ENCODE measurements at regions not wholly inside any gene's neighbourhood (a gene's known extent, or its start where the extent isn't known, plus 50 kb on each side); places are given as distances from the start of the nearest gene placed in this dataset.
"Not testable (repeated sequence)": the region's sequence is repeated elsewhere in the genome, so short reads cannot be mapped to it uniquely, and the experiment has no call there.

DNA sequence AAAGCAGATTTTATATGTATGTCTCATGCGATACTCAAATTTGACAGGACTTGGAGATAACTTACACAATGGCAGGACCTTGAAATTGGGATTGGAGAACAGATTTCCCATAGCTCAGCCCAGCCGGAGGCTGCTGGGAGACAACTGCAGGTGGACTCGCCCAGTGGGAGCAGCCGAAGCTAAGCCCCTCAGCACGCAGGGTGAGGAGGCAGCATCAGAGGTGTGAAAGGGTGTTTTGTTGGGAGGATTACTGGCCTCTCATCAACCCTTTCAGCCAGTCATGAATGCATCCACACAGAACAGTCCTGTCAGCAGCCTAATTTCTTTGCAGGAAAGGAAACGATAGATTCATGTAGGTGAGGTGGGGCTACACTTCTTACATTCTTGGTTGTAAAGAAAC, 110.4 kb upstream of the DYNAP start:
- Histone ChIP-seq H3K79me2 (ENCODE audit: insufficient read depth) (no peaks in the 10 kb centered on the region), H3K4me3 (ENCODE audit: low read depth in 2 of 2, low read length in 1 of 2) (no peak overlapping the region), H3F3A (replicated peaks; ENCODE audit: insufficient read depth) (no peaks in the 10 kb centered on the region), H3K9ac (no peak overlapping the region), H3K27me3 (ENCODE audit: insufficient read depth) (no peaks in the 10 kb centered on the region), H2AFZ (ENCODE audit: low read depth) (no peak overlapping the region), H3K9me2 (no peaks in the 10 kb centered on the region), H3K36me3 (replicated peaks in 1 of 2; ENCODE audit: control insufficient read depth in 1 of 2, insufficient read depth in 2 of 2, low read length in 1 of 2) (no peaks in the 10 kb centered on the region), H3K27ac (ENCODE audit: low read depth in 2 of 2, low read length in 1 of 2) (no peak overlapping the region), H4K20me1 (ENCODE audit: insufficient read depth) (no peaks in the 10 kb centered on the region), H3K4me1 (ENCODE audit: control insufficient read depth in 1 of 2, insufficient read depth in 2 of 2, low read depth in 1 of 2, low read length in 1 of 2) (no peaks in the 10 kb centered on the region), H3K9me3 (no peaks in the 10 kb centered on the region), H3K4me2 (no peak overlapping the region)
- CTCF ChIA-PET: no interaction called here
- TF ChIP-seq NRF1 (IDR thresholded peaks at IDR 0.05; ENCODE audit: low read depth, low read length): no peak
- TF ChIP-seq RXRA (IDR thresholded peaks at IDR 0.05; ENCODE audit: borderline replicate concordance, low read depth): no peak
- TF ChIP-seq EZH2phosphoT487 (IDR thresholded peaks at IDR 0.05; ENCODE audit: borderline replicate concordance, low read depth): no peak
- no peak for TF ChIP-seq TEAD4 (IDR thresholded peaks at IDR 0.05; ENCODE audit: borderline replicate concordance, insufficient read depth)
- TF ChIP-seq MEF2A (IDR thresholded peaks at IDR 0.05; ENCODE audit: borderline replicate concordance, low read depth): no peak
- no peak for TF ChIP-seq CTCF (IDR thresholded peaks at IDR 0.05)
- no peak for TF ChIP-seq RAD21 (IDR thresholded peaks at IDR 0.05; ENCODE audit: low read length)
- no peak for TF ChIP-seq ELF1 (IDR thresholded peaks at IDR 0.05)
- no peak for TF ChIP-seq REST (IDR thresholded peaks at IDR 0.05; ENCODE audit: low read depth, low read length)
- no peak for TF ChIP-seq FOSL2 (IDR thresholded peaks at IDR 0.05; ENCODE audit: borderline replicate concordance, low read depth)
- TF ChIP-seq, protein P1, sequence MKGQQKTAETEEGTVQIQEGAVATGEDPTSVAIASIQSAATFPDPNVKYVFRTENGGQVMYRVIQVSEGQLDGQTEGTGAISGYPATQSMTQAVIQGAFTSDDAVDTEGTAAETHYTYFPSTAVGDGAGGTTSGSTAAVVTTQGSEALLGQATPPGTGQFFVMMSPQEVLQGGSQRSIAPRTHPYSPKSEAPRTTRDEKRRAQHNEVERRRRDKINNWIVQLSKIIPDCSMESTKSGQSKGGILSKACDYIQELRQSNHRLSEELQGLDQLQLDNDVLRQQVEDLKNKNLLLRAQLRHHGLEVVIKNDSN (IDR thresholded peaks at IDR 0.05; ENCODE audit: borderline replicate concordance, low read depth): no peak
- TF ChIP-seq RCOR1 (IDR thresholded peaks at IDR 0.05; ENCODE audit: low read length): no peak
- TF ChIP-seq MXI1 (IDR thresholded peaks at IDR 0.05; ENCODE audit: low read depth, low read length): no peak
- TF ChIP-seq FOXJ3 (CRISPR knock-in tag; IDR thresholded peaks at IDR 0.05): no peak
- no peak for TF ChIP-seq JUND (IDR thresholded peaks at IDR 0.05)
- 54% methylated on average over 6 of the region's 6 CpGs for WGBS (ENCODE audit: low lambda C conversion rate)
- POLR2A ChIA-PET: no interaction called here
- DNase-seq: no peak

DNA sequence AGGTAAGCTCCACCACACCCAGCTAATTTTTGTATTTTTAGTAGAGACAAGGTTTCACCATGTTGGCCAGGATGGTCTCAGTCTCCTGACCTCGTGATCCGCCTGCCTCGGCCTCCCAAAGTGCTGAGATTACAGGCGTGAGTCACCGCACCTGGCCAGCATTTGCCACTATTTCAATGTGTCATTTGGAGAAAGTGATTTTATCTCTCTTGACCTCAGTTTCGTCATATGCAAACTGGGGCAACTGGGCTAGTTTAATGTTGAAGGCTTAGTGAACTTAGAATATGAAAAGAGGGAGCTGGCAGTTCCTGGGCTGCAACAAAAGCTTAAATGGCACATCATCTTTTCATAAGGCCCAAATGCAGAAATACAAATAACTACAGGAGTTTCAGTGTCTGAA, 88.6 kb upstream of the DYNAP start:
- H3K36me3 ChIP-seq (replicated peaks in 1 of 2; ENCODE audit: control insufficient read depth in 1 of 2, insufficient read depth in 2 of 2, low read length in 1 of 2); H2AFZ ChIP-seq (ENCODE audit: low read depth); H4K20me1 ChIP-seq (ENCODE audit: insufficient read depth); H3K4me1 ChIP-seq (ENCODE audit: control insufficient read depth in 1 of 2, insufficient read depth in 2 of 2, low read depth in 1 of 2, low read length in 1 of 2); POLR2A ChIA-PET; CTCF ChIA-PET; H3K4me2 ChIP-seq; H3K79me2 ChIP-seq (ENCODE audit: insufficient read depth); H3K9ac ChIP-seq; H3K27ac ChIP-seq (ENCODE audit: low read depth in 2 of 2, low read length in 1 of 2); H3K9me3 ChIP-seq; H3K9me2 ChIP-seq; H3K27me3 ChIP-seq (ENCODE audit: insufficient read depth); H3K4me3 ChIP-seq (ENCODE audit: low read depth in 2 of 2, low read length in 1 of 2); H3F3A ChIP-seq (replicated peaks; ENCODE audit: insufficient read depth); DNase-seq: not testable (repeated sequence)
- WGBS (ENCODE audit: low lambda C conversion rate): 69% methylated on average over 6 of the region's 6 CpGs

Data from SK-N-SH (cell line).